GM23338 (cell line): ENCODE measurements at regions not wholly inside any gene's neighbourhood (a gene's known extent, or its start where the extent isn't known, plus 50 kb on each side); places are given as distances from the start of the nearest gene placed in this dataset.

ENCODE experiments used
- ATAC-seq: fragments of 200-7000 bp; cut with Tn5 transposase; 3 replicates; pipeline ENCODE4 v1.9.1; 2020
- DNase-seq: peaks from one replicate; pipeline ENCODE4 v3.0.0-alpha.2; 2015; ENCODE audit warnings: low spot score
- H2AFZ ChIP-seq: fragments of 200-600 bp; sonication (generic); 2 replicates; pipeline ENCODE4 v1.8.0; 2016; ENCODE audit warnings: antibody characterized with exemption, mild to moderate bottlenecking, moderate library complexity
- H3F3A ChIP-seq: fragments of 200-600 bp; sonication (generic); replicated peaks from 2 replicates; pipeline ENCODE4 v1.8.0; 2017; ENCODE audit warnings: antibody characterized with exemption, mixed run types, low read depth
- H3K27ac ChIP-seq: fragments of 200-600 bp; sonication (generic); 2 replicates; pipeline ENCODE4 v1.6.1; 2016; ENCODE audit warnings: low read depth
- H3K27me3 ChIP-seq: fragments of 200-600 bp; sonication (generic); 2 replicates; pipeline ENCODE4 v1.8.0; 2016; ENCODE audit warnings: mild to moderate bottlenecking, mixed run types, moderate library complexity; ENCODE audit not compliant: insufficient read depth
- H3K36me3 ChIP-seq: fragments of 200-600 bp; sonication (generic); 2 replicates; pipeline ENCODE4 v1.8.0; 2016; ENCODE audit warnings: mild to moderate bottlenecking; ENCODE audit not compliant: insufficient read depth
- H3K4me1 ChIP-seq: fragments of 200-600 bp; sonication (generic); 2 replicates; pipeline ENCODE4 v1.8.0; 2016; ENCODE audit warnings: mild to moderate bottlenecking, moderate library complexity; ENCODE audit not compliant: insufficient read depth
- H3K4me2 ChIP-seq: fragments of 200-600 bp; sonication (generic); 2 replicates; pipeline ENCODE4 v1.7.1; 2017; ENCODE audit warnings: mixed run types
- H3K4me3 ChIP-seq: fragments of 200-600 bp; sonication (generic); 2 replicates; pipeline ENCODE4 v1.6.1; 2016; ENCODE audit warnings: mixed run types
- H3K79me2 ChIP-seq: fragments of 200-600 bp; sonication (generic); replicated peaks from 2 replicates; pipeline ENCODE4 v1.8.0; 2017; ENCODE audit warnings: mild to moderate bottlenecking; ENCODE audit not compliant: insufficient read depth
- H3K9me2 ChIP-seq: fragments of 200-600 bp; sonication (generic); 2 replicates; pipeline ENCODE4 v1.8.0; 2017; ENCODE audit not compliant: insufficient read depth
- H4K20me1 ChIP-seq: fragments of 200-600 bp; sonication (generic); replicated peaks from 2 replicates; pipeline ENCODE4 v1.8.0; 2017; ENCODE audit warnings: mild to moderate bottlenecking; ENCODE audit not compliant: insufficient read depth
- H3K27ac Mint-ChIP-seq: 2 replicates; pipeline ENCODE4 v1.8.0; 2020; ENCODE audit warnings: inconsistent platforms, mild to moderate bottlenecking, moderate library complexity, mixed read lengths
- H3K27me3 Mint-ChIP-seq: 3 replicates; pipeline ENCODE4 v1.8.0; 2022; ENCODE audit warnings: low read depth, mild to moderate bottlenecking, moderate library complexity, mixed read lengths, inconsistent platforms; ENCODE audit not compliant: insufficient read depth, poor library complexity
- H3K36me3 Mint-ChIP-seq: 3 replicates; pipeline ENCODE4 v1.8.0; 2021; ENCODE audit warnings: low read depth, mild to moderate bottlenecking, inconsistent platforms, moderate library complexity, mixed read lengths
- H3K4me1 Mint-ChIP-seq: 3 replicates; pipeline ENCODE4 v1.8.0; 2020; ENCODE audit warnings: mild to moderate bottlenecking, inconsistent platforms, mixed read lengths
- H3K4me3 Mint-ChIP-seq: 3 replicates; pipeline ENCODE4 v1.8.0; 2021; ENCODE audit warnings: moderate library complexity, mild to moderate bottlenecking, inconsistent platforms, mixed read lengths
- H3K9me3 Mint-ChIP-seq: 3 replicates; pipeline ENCODE4 v1.8.0; 2020; ENCODE audit warnings: moderate library complexity, mild to moderate bottlenecking, inconsistent platforms, mixed read lengths
- CREB1 ChIP-seq: fragments of 250-450 bp; sonication (Bioruptor Pico); IDR thresholded peaks from 2 replicates; pipeline ENCODE4 v1.5.0; 2020; ENCODE audit warnings: low read depth, mild to moderate bottlenecking, moderate library complexity
- CTCF ChIP-seq, 2 experiments: fragments of 200-600 bp in 1 of 2; sonication (generic) in 1 of 2; conservative IDR thresholded peaks; 2 replicates each; pipeline versions ENCODE4 v1.5.1 to v1.6.1; 2016 to 2017; ENCODE audit warnings: antibody characterized with exemption in 2 of 2, low read depth in 2 of 2, mild to moderate bottlenecking in 2 of 2, moderate library complexity in 1 of 2
- EZH2phosphoT487 ChIP-seq: fragments of 200-600 bp; sonication (generic); IDR thresholded peaks from one replicate; pipeline ENCODE4 v1.8.1; 2018; ENCODE audit warnings: antibody characterized with exemption; ENCODE audit not compliant: unreplicated experiment
- JUNB ChIP-seq: IDR thresholded peaks from one replicate; pipeline ENCODE4 v1.6.1; 2016; ENCODE audit warnings: antibody characterized with exemption; ENCODE audit not compliant: unreplicated experiment
- NANOG ChIP-seq: IDR thresholded peaks from 2 replicates; pipeline ENCODE4 v1.6.1; 2016; ENCODE audit warnings: antibody characterized with exemption, borderline replicate concordance
- POLR2AphosphoS5 ChIP-seq: IDR thresholded peaks from 2 replicates; pipeline ENCODE4 v1.6.1; 2016; ENCODE audit warnings: antibody characterized with exemption, low read depth
- STAT1 ChIP-seq: IDR thresholded peaks from one replicate; pipeline ENCODE4 v1.6.1; 2016; ENCODE audit warnings: antibody characterized with exemption; ENCODE audit not compliant: unreplicated experiment
- ZNF114 ChIP-seq: fragments of 250-450 bp; sonication (Bioruptor Pico); IDR thresholded peaks from 2 replicates; pipeline ENCODE4 v1.5.0; 2020; ENCODE audit warnings: mild to moderate bottlenecking, moderate library complexity
- TF ChIP-seq, protein P1 (sequence below): fragments of 250-450 bp; sonication (Bioruptor Pico); IDR thresholded peaks from 2 replicates; pipeline ENCODE4 v1.5.0; 2020; ENCODE audit warnings: mild to moderate bottlenecking, moderate library complexity
- TF ChIP-seq, protein P2 (sequence below): IDR thresholded peaks from one replicate; pipeline ENCODE4 v1.6.1; 2018; ENCODE audit warnings: antibody characterized with exemption; ENCODE audit not compliant: unreplicated experiment

DNA sequence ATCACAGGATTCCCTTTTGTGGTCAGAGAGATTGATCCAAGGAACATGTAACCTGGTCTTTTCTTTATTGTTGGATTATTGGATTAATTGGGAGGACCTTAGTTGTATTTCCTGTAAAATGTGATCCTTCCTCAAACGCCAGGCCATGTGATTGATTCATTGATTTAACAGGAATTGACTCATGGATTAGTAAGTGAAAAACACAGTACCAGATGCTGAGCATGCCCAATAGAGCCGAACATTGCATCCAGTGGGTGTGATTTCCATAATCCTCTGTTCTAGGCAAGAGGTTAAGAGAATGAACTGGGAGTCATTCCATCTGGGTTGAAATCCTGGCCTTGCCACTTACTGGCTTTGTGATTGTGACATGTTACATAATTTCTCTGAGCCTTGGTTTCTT is 522.3 kb downstream of the MAT2B start:
- H3K27ac Mint-ChIP-seq = no peak overlapping the region
- TF ChIP-seq POLR2AphosphoS5 = no peak
- TF ChIP-seq, protein P1, sequence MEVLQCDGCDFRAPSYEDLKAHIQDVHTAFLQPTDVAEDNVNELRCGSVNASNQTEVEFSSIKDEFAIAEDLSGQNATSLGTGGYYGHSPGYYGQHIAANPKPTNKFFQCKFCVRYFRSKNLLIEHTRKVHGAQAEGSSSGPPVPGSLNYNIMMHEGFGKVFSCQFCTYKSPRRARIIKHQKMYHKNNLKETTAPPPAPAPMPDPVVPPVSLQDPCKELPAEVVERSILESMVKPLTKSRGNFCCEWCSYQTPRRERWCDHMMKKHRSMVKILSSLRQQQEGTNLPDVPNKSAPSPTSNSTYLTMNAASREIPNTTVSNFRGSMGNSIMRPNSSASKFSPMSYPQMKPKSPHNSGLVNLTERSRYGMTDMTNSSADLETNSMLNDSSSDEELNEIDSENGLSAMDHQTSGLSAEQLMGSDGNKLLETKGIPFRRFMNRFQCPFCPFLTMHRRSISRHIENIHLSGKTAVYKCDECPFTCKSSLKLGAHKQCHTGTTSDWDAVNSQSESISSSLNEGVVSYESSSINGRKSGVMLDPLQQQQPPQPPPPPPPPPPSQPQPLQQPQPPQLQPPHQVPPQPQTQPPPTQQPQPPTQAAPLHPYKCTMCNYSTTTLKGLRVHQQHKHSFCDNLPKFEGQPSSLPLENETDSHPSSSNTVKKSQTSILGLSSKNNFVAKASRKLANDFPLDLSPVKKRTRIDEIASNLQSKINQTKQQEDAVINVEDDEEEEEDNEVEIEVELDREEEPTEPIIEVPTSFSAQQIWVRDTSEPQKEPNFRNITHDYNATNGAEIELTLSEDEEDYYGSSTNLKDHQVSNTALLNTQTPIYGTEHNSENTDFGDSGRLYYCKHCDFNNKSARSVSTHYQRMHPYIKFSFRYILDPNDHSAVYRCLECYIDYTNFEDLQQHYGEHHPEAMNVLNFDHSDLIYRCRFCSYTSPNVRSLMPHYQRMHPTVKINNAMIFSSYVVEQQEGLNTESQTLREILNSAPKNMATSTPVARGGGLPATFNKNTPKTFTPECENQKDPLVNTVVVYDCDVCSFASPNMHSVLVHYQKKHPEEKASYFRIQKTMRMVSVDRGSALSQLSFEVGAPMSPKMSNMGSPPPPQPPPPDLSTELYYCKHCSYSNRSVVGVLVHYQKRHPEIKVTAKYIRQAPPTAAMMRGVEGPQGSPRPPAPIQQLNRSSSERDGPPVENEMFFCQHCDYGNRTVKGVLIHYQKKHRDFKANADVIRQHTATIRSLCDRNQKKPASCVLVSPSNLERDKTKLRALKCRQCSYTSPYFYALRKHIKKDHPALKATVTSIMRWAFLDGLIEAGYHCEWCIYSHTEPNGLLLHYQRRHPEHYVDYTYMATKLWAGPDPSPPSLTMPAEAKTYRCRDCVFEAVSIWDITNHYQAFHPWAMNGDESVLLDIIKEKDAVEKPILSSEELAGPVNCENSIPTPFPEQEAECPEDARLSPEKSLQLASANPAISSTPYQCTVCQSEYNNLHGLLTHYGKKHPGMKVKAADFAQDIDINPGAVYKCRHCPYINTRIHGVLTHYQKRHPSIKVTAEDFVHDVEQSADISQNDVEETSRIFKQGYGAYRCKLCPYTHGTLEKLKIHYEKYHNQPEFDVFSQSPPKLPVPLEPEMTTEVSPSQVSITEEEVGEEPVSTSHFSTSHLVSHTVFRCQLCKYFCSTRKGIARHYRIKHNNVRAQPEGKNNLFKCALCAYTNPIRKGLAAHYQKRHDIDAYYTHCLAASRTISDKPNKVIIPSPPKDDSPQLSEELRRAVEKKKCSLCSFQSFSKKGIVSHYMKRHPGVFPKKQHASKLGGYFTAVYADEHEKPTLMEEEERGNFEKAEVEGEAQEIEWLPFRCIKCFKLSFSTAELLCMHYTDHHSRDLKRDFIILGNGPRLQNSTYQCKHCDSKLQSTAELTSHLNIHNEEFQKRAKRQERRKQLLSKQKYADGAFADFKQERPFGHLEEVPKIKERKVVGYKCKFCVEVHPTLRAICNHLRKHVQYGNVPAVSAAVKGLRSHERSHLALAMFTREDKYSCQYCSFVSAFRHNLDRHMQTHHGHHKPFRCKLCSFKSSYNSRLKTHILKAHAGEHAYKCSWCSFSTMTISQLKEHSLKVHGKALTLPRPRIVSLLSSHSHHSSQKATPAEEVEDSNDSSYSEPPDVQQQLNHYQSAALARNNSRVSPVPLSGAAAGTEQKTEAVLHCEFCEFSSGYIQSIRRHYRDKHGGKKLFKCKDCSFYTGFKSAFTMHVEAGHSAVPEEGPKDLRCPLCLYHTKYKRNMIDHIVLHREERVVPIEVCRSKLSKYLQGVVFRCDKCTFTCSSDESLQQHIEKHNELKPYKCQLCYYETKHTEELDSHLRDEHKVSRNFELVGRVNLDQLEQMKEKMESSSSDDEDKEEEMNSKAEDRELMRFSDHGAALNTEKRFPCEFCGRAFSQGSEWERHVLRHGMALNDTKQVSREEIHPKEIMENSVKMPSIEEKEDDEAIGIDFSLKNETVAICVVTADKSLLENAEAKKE = no peak
- TF ChIP-seq NANOG = no peak
- TF ChIP-seq CREB1 (CRISPR knock-in tag) = no peak
- no peak for TF ChIP-seq ZNF114 (CRISPR knock-in tag)
- no peak for TF ChIP-seq STAT1
- no peak for TF ChIP-seq EZH2phosphoT487
- no peak for TF ChIP-seq JUNB
- TF ChIP-seq CTCF (conservative IDR thresholded peaks at IDR 0.05; ENCODE audit: low read depth in 2 of 2) = no peak
- TF ChIP-seq, protein P2, sequence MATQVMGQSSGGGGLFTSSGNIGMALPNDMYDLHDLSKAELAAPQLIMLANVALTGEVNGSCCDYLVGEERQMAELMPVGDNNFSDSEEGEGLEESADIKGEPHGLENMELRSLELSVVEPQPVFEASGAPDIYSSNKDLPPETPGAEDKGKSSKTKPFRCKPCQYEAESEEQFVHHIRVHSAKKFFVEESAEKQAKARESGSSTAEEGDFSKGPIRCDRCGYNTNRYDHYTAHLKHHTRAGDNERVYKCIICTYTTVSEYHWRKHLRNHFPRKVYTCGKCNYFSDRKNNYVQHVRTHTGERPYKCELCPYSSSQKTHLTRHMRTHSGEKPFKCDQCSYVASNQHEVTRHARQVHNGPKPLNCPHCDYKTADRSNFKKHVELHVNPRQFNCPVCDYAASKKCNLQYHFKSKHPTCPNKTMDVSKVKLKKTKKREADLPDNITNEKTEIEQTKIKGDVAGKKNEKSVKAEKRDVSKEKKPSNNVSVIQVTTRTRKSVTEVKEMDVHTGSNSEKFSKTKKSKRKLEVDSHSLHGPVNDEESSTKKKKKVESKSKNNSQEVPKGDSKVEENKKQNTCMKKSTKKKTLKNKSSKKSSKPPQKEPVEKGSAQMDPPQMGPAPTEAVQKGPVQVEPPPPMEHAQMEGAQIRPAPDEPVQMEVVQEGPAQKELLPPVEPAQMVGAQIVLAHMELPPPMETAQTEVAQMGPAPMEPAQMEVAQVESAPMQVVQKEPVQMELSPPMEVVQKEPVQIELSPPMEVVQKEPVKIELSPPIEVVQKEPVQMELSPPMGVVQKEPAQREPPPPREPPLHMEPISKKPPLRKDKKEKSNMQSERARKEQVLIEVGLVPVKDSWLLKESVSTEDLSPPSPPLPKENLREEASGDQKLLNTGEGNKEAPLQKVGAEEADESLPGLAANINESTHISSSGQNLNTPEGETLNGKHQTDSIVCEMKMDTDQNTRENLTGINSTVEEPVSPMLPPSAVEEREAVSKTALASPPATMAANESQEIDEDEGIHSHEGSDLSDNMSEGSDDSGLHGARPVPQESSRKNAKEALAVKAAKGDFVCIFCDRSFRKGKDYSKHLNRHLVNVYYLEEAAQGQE = no peak
- Histone ChIP-seq H3K4me3 (no peak overlapping the region), H3F3A (no peaks in the 10 kb centered on the region), H3K9me2 (no peaks in the 10 kb centered on the region), H2AFZ (0 out of 2 replicates have a peak overlapping the region, but pooled peaks have one; percentile 25), H4K20me1 (no peaks in the 10 kb centered on the region), H3K36me3 (no peaks in the 10 kb centered on the region), H3K79me2 (no peaks in the 10 kb centered on the region), H3K4me2 (no peak overlapping the region), H3K27me3 (no peaks in the 10 kb centered on the region), H3K4me1 (no peaks in the 10 kb centered on the region), H3K27ac (no peak overlapping the region)
- DNase-seq = no peak
- H3K4me1 Mint-ChIP-seq = no peaks in the 10 kb centered on the region
- no peak for ATAC-seq
- no peak overlapping the region for H3K4me3 Mint-ChIP-seq
- no peaks in the 10 kb centered on the region; the same call in 2 of the 3 replicates for H3K9me3 Mint-ChIP-seq
- H3K36me3 Mint-ChIP-seq = no peaks in the 10 kb centered on the region
- H3K27me3 Mint-ChIP-seq = no peaks in the 10 kb centered on the region
